ENCODE measurements at regions not wholly inside any gene's neighbourhood (a gene's known extent, or its start where the extent isn't known, plus 50 kb on each side); places are given as distances from the start of the nearest gene placed in this dataset.

- DNase-seq (ENCODE audit: extremely low spot score), result no peak
- POLR2A ChIA-PET, result no interaction called here
- CTCF ChIA-PET, result no interaction called here
- TF ChIP-seq HDGF (IDR thresholded peaks at IDR 0.05; ENCODE audit: borderline replicate concordance) (no peak), FOXK2 (IDR thresholded peaks at IDR 0.05) (no peak), LEF1 (IDR thresholded peaks at IDR 0.05; ENCODE audit: borderline replicate concordance) (no peak), ZNF384 (IDR thresholded peaks at IDR 0.05) (no peak), CTBP1 (IDR thresholded peaks at IDR 0.05; ENCODE audit: borderline replicate concordance) (no peak), FOXA1 (IDR thresholded peaks at IDR 0.05) (no peak), NFRKB (IDR thresholded peaks at IDR 0.05) (no peak), TARDBP (IDR thresholded peaks at IDR 0.05) (no peak), ARNT (IDR thresholded peaks at IDR 0.05) (no peak), BHLHE40 (IDR thresholded peaks at IDR 0.05; ENCODE audit: borderline replicate concordance) (no peak), SP1 (IDR thresholded peaks at IDR 0.05) (no peak), SUZ12 (IDR thresholded peaks at IDR 0.05) (no peak), FOXM1 (IDR thresholded peaks at IDR 0.05; ENCODE audit: borderline replicate concordance) (no peak), L3MBTL2 (conservative IDR thresholded peaks at IDR 0.05) (no peak), ELF4 (IDR thresholded peaks at IDR 0.05) (no peak), PKNOX1 (IDR thresholded peaks at IDR 0.05) (no peak)
These were observed 239.0 kb upstream of the GIMD1 start for GRCh38 chr4:106607558-106607957.

- CTCF ChIA-PET, result no interaction called here
- DNase-seq (ENCODE audit: extremely low spot score), result no peak
- TF ChIP-seq ELF4 (IDR thresholded peaks at IDR 0.05), result no peak
- no peak for TF ChIP-seq NFRKB (IDR thresholded peaks at IDR 0.05)
- no peak for TF ChIP-seq SP1 (IDR thresholded peaks at IDR 0.05)
- no peak for TF ChIP-seq FOXK2 (IDR thresholded peaks at IDR 0.05)
- no peak for TF ChIP-seq CTBP1 (IDR thresholded peaks at IDR 0.05; ENCODE audit: borderline replicate concordance)
- no peak for TF ChIP-seq SUZ12 (IDR thresholded peaks at IDR 0.05)
- no peak for TF ChIP-seq TARDBP (IDR thresholded peaks at IDR 0.05)
- TF ChIP-seq L3MBTL2 (conservative IDR thresholded peaks at IDR 0.05), result no peak
- no peak for TF ChIP-seq HDGF (IDR thresholded peaks at IDR 0.05; ENCODE audit: borderline replicate concordance)
- no peak for TF ChIP-seq PKNOX1 (IDR thresholded peaks at IDR 0.05)
- no peak for TF ChIP-seq LEF1 (IDR thresholded peaks at IDR 0.05; ENCODE audit: borderline replicate concordance)
- POLR2A ChIA-PET, result no interaction called here
These were observed 235.9 kb upstream of the GIMD1 start for GRCh38 chr4:106604319-106605051.

- CTCF ChIA-PET, result interaction anchor here (0.7 to 1.2 kb wide), 2 partner anchors 11 to 489 kb away, joined by 3 to 4 read pairs; no protein-coding TSS in a partner anchor
- POLR2A ChIA-PET, result no interaction called here
- TF ChIP-seq ELF4 (IDR thresholded peaks at IDR 0.05) (no peak), PKNOX1 (IDR thresholded peaks at IDR 0.05) (no peak), ZNF384 (IDR thresholded peaks at IDR 0.05) (no peak), HDGF (IDR thresholded peaks at IDR 0.05; ENCODE audit: borderline replicate concordance) (no peak), TARDBP (IDR thresholded peaks at IDR 0.05) (no peak), FOXK2 (IDR thresholded peaks at IDR 0.05) (no peak), FOXA1 (IDR thresholded peaks at IDR 0.05) (no peak), BHLHE40 (IDR thresholded peaks at IDR 0.05; ENCODE audit: borderline replicate concordance) (no peak), SUZ12 (IDR thresholded peaks at IDR 0.05) (no peak)
- DNase-seq (ENCODE audit: extremely low spot score), result no peak
These were observed 234.9 kb upstream of the GIMD1 start for GRCh38 chr4:106603471-106603870.

- no peak for DNase-seq (ENCODE audit: extremely low spot score)
- CTCF ChIA-PET, result interaction anchor here (0.7 to 1.2 kb wide), 2 partner anchors 12 to 489 kb away, joined by 3 to 4 read pairs; no protein-coding TSS in a partner anchor
- POLR2A ChIA-PET, result no interaction called here
- no peak for TF ChIP-seq HDGF (IDR thresholded peaks at IDR 0.05; ENCODE audit: borderline replicate concordance)
- no peak for TF ChIP-seq CTBP1 (IDR thresholded peaks at IDR 0.05; ENCODE audit: borderline replicate concordance)
- TF ChIP-seq SP1 (IDR thresholded peaks at IDR 0.05), result no peak
- no peak for TF ChIP-seq FOXK2 (IDR thresholded peaks at IDR 0.05)
These were observed 234.1 kb upstream of the GIMD1 start for GRCh38 chr4:106602711-106603110.

GRCh38 chr4:106601519-106601918 lies 232.9 kb upstream of the GIMD1 start:
- TF ChIP-seq FOXA1 (IDR thresholded peaks at IDR 0.05), result no peak
- TF ChIP-seq BHLHE40 (IDR thresholded peaks at IDR 0.05; ENCODE audit: borderline replicate concordance), result no peak
- TF ChIP-seq NFRKB (IDR thresholded peaks at IDR 0.05), result no peak
- TF ChIP-seq TARDBP (IDR thresholded peaks at IDR 0.05), result no peak
- no peak for TF ChIP-seq CTBP1 (IDR thresholded peaks at IDR 0.05; ENCODE audit: borderline replicate concordance)
- no peak for TF ChIP-seq SP1 (IDR thresholded peaks at IDR 0.05)
- TF ChIP-seq SUZ12 (IDR thresholded peaks at IDR 0.05), result no peak
- no peak for TF ChIP-seq HDGF (IDR thresholded peaks at IDR 0.05; ENCODE audit: borderline replicate concordance)
- no peak for TF ChIP-seq LEF1 (IDR thresholded peaks at IDR 0.05; ENCODE audit: borderline replicate concordance)
- no peak for TF ChIP-seq PKNOX1 (IDR thresholded peaks at IDR 0.05)
- no peak for TF ChIP-seq ELF4 (IDR thresholded peaks at IDR 0.05)
- no peak for TF ChIP-seq ZNF384 (IDR thresholded peaks at IDR 0.05)
- TF ChIP-seq L3MBTL2 (conservative IDR thresholded peaks at IDR 0.05), result no peak
- no peak for TF ChIP-seq FOXM1 (IDR thresholded peaks at IDR 0.05; ENCODE audit: borderline replicate concordance)
- no peak for TF ChIP-seq FOXK2 (IDR thresholded peaks at IDR 0.05)
- TF ChIP-seq ARNT (IDR thresholded peaks at IDR 0.05), result no peak
- CTCF ChIA-PET, result interaction anchor here (0.6 kb wide), 1 partner anchor 25 kb away, joined by 8 read pairs; no protein-coding TSS in a partner anchor

More at GRCh38 chr4:106601519-106601918, 232.9 kb upstream of the GIMD1 start:
- POLR2A ChIA-PET, result no interaction called here
- DNase-seq (ENCODE audit: extremely low spot score), result no peak
